Upper lobe of right lung (tissue), 1 donor: ENCODE measurements at regions not wholly inside any gene's neighbourhood (a gene's known extent, or its start where the extent isn't known, plus 50 kb on each side); places are given as distances from the start of the nearest gene placed in this dataset.

Experiments used
- ATAC-seq: fragments of 200-7000 bp; cut with Tn5 transposase; one replicate; pipeline ENCODE4 v1.9.1; 2020; ENCODE audit warnings: mild to moderate bottlenecking, moderate library complexity
- DNase-seq: peaks from one replicate; pipeline ENCODE4 v3.0.0-alpha.2; 2020
- H3K27ac ChIP-seq: fragments of 200-600 bp; one replicate; pipeline ENCODE4 v1.8.0; 2022
- H3K27me3 ChIP-seq: fragments of 200-600 bp; one replicate; pipeline ENCODE4 v1.8.0; 2022; ENCODE audit warnings: mild to moderate bottlenecking
- H3K36me3 ChIP-seq: fragments of 200-600 bp; one replicate; pipeline ENCODE4 v1.8.0; 2022
- H3K4me1 ChIP-seq: fragments of 200-600 bp; one replicate; pipeline ENCODE4 v1.8.0; 2022
- H3K4me3 ChIP-seq: fragments of 200-600 bp; one replicate; pipeline ENCODE4 v1.8.0; 2022; ENCODE audit warnings: mild to moderate bottlenecking
- H3K9me3 ChIP-seq: fragments of 200-600 bp; one replicate; pipeline ENCODE4 v1.8.0; 2022
- intact Hi-C: fragments of 100-400 bp; cut with DNase I; formaldehyde crosslinking; loops from one replicate; pipeline ENCODE4 v1.11.0; 2022
- TF ChIP-seq, protein P1 (sequence below): fragments of 200-600 bp; IDR thresholded peaks from one replicate; pipeline ENCODE4 v1.8.0; 2022; ENCODE audit warnings: antibody characterized with exemption
- donor health status: DM: no; HTN: yes; CAD: no; lungs with severe emphysema.

DNA sequence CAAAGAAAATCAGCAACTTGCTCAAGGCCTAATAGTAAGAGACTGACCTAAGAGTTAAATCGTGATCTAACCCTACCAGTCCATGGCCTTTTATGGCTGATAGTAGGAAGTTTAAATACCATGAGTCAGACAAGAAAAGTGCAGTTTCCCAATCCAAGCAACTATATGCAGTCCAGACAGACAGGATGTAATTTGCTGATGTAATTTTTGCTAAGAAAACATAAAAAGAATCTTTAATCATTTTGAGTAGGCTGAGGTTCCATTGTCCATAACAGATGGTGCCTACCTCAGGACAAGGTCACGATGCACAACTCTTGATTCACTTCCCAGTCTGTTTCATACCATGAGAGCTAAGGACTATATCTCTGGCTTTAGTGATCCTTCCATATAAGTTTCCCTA lies 317.5 kb upstream of the GRIA3 start:
- H3K9me3 ChIP-seq = no peaks in the 10 kb centered on the region
- TF ChIP-seq, protein P1, sequence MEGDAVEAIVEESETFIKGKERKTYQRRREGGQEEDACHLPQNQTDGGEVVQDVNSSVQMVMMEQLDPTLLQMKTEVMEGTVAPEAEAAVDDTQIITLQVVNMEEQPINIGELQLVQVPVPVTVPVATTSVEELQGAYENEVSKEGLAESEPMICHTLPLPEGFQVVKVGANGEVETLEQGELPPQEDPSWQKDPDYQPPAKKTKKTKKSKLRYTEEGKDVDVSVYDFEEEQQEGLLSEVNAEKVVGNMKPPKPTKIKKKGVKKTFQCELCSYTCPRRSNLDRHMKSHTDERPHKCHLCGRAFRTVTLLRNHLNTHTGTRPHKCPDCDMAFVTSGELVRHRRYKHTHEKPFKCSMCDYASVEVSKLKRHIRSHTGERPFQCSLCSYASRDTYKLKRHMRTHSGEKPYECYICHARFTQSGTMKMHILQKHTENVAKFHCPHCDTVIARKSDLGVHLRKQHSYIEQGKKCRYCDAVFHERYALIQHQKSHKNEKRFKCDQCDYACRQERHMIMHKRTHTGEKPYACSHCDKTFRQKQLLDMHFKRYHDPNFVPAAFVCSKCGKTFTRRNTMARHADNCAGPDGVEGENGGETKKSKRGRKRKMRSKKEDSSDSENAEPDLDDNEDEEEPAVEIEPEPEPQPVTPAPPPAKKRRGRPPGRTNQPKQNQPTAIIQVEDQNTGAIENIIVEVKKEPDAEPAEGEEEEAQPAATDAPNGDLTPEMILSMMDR = no peak
- H3K4me1 ChIP-seq = no peaks in the 10 kb centered on the region
- no peaks in the 10 kb centered on the region for H3K36me3 ChIP-seq
- no peaks in the 10 kb centered on the region for H3K27me3 ChIP-seq
- intact Hi-C loops = no loop called here
- ATAC-seq (no peak), DNase-seq (no peak)
- H3K4me3 ChIP-seq = no peak overlapping the region
- no peak overlapping the region for H3K27ac ChIP-seq

DNA sequence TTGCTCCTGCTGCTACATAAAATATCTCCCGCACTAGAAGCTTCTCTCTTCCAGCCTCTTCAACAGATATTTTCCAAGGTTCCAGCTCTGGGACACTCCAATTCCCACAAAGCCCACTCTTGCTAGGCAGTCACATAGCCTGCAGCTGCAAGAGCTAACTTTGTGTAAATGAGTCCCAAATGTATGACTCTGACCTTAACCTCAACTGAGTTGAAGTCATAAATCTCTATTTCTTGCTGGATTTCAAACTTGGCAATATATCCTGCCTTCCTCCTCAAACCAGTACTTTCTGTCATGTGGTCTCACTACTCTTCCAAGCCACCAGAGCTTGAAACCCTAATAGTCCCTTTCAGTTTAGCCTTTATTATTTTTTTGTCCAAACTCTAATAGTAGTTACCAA lies 315.4 kb upstream of the GRIA3 start:
- no peak for DNase-seq
- Histone ChIP-seq H3K4me1 (no peaks in the 10 kb centered on the region), H3K9me3 (no peaks in the 10 kb centered on the region), H3K4me3 (no peak overlapping the region), H3K27ac (no peak overlapping the region), H3K36me3 (no peaks in the 10 kb centered on the region), H3K27me3 (no peaks in the 10 kb centered on the region)
- no peak for ATAC-seq
- TF ChIP-seq, protein P1 = no peak
- intact Hi-C loops = no loop called here

DNA sequence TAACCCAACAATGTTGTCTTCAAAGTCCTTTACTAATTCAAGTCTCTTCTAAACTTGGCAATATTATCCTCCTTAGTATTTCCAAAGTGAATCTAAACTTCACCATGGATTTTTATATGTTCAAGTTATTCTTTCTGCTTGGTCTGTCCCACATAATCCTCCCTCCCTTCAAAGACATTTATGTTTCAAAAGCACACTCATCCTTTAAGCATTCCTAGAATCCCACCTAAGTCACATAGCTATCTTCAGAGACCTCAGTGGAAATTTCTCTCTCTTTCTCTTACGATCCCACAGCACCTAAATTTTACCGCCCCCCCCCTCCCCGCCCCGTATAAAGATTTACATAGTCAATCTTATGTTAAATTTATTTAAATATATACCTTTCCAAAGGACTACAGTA lies 314.9 kb upstream of the GRIA3 start:
- TF ChIP-seq, protein P1 = no peak
- intact Hi-C loops = no loop called here
- H3K27me3 ChIP-seq = no peaks in the 10 kb centered on the region
- ATAC-seq = no peak
- H3K9me3 ChIP-seq = no peaks in the 10 kb centered on the region
- H3K36me3 ChIP-seq = no peaks in the 10 kb centered on the region
- DNase-seq = no peak
- H3K4me3 ChIP-seq = no peak overlapping the region
- H3K27ac ChIP-seq = no peak overlapping the region
- H3K4me1 ChIP-seq = no peaks in the 10 kb centered on the region

DNA sequence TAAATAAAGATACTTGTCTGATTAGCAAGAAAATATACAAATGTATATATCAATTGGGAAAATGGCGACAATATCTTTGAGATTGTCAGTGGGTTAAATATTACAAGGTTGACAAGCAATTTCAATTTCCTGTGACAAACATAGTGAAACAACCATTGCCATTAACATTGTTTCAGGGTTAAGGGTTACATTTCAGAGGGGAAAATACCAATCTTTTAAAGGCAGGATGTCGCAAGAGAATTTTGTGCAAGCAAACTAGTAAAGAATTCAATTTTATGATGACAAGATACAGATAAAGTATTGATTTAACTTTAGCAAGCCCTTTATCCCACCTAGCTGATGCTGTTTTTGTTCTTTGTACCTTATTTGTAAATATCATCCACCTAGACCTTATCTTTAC lies 305.8 kb upstream of the GRIA3 start:
- no peak for ATAC-seq
- TF ChIP-seq, protein P1 = no peak
- intact Hi-C loops = no loop called here

DNA sequence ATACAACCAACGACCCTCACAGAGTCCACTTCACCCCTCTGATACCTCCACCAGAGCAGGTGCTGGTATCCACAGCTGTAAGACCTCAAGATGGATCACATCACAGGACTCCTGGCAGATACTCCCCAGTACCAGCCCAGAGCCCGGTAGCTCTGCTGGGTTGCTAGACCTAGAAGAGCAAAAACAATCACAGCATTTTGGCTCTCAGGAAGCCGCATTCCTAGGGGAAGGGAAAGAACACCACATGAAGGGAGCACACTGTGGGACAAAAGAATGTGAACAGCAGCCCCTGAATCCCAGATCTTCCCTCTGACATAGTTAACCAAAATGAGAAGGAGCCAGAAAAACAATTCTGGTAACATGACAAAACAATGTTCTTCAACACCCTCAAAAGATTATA lies 303.1 kb upstream of the GRIA3 start:
- Histone ChIP-seq H3K27ac (no peak overlapping the region), H3K9me3 (no peaks in the 10 kb centered on the region), H3K4me1 (no peaks in the 10 kb centered on the region), H3K27me3 (no peaks in the 10 kb centered on the region), H3K4me3 (no peak overlapping the region), H3K36me3 (no peaks in the 10 kb centered on the region)
- ATAC-seq (no peak), DNase-seq (no peak)
- intact Hi-C loops = no loop called here
- TF ChIP-seq, protein P1 = no peak

More for the DNA sequence above, 305.8 kb upstream of the GRIA3 start:
- Histone ChIP-seq H3K27ac (no peak overlapping the region), H3K4me1 (no peaks in the 10 kb centered on the region), H3K27me3 (no peaks in the 10 kb centered on the region), H3K9me3 (no peaks in the 10 kb centered on the region), H3K4me3 (no peak overlapping the region), H3K36me3 (no peaks in the 10 kb centered on the region)
- no peak for DNase-seq

DNA sequence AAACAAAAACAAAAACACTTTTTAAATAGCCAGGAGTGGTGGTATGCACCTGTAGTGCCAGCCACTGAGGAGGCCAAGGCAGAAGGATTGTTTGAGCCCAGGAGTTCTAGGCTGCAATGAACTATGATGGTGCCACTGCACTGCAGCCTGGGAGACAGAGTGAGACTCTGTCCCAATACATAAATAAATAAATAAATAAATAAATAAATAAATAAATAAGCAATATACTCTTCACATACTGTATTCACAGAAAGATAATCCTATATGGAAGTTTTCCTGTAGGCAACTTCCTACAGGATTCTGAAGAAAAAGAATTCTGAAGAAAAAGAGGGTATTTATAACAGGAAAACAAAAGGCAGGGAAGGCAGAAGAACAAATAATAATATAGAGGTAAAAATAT lies 293.3 kb upstream of the GRIA3 start:
- TF ChIP-seq, protein P1 = no peak
- no peak for ATAC-seq
- Histone ChIP-seq H3K27me3 (no peaks in the 10 kb centered on the region), H3K4me1 (no peaks in the 10 kb centered on the region), H3K9me3 (no peaks in the 10 kb centered on the region), H3K4me3 (no peak overlapping the region), H3K36me3 (no peaks in the 10 kb centered on the region), H3K27ac (no peak overlapping the region)
- intact Hi-C loops = no loop called here
- no peak for DNase-seq
